ENCODE measurements at regions not wholly inside any gene's neighbourhood (a gene's known extent, or its start where the extent isn't known, plus 50 kb on each side); places are given as distances from the start of the nearest gene placed in this dataset.

- H3K27ac ChIP-seq, result no peak overlapping the region
- DNase-seq (ENCODE audit: low read depth, low spot score), result no peak
Observed at GRCh38 chr10:1961989-1962388, 224.7 kb upstream of the ADARB2 start.

GRCh38 chr10:1960982-1961381 is 223.7 kb upstream of the ADARB2 start:
- H3K27ac ChIP-seq, result no peak overlapping the region
- DNase-seq (ENCODE audit: low read depth, low spot score), result no peak

- no peak overlapping the region for H3K27ac ChIP-seq
- DNase-seq (ENCODE audit: low read depth, low spot score), result no peak
Observed at GRCh38 chr10:1957057-1957456, 219.7 kb upstream of the ADARB2 start.

- H3K27ac ChIP-seq, result no peak overlapping the region
- DNase-seq (ENCODE audit: low read depth, low spot score), result no peak
Observed at GRCh38 chr10:1954300-1954699, 217.0 kb upstream of the ADARB2 start.

GRCh38 chr10:1952126-1953095 is 215.1 kb upstream of the ADARB2 start:
- no peak overlapping the region for H3K27ac ChIP-seq

DNA sequence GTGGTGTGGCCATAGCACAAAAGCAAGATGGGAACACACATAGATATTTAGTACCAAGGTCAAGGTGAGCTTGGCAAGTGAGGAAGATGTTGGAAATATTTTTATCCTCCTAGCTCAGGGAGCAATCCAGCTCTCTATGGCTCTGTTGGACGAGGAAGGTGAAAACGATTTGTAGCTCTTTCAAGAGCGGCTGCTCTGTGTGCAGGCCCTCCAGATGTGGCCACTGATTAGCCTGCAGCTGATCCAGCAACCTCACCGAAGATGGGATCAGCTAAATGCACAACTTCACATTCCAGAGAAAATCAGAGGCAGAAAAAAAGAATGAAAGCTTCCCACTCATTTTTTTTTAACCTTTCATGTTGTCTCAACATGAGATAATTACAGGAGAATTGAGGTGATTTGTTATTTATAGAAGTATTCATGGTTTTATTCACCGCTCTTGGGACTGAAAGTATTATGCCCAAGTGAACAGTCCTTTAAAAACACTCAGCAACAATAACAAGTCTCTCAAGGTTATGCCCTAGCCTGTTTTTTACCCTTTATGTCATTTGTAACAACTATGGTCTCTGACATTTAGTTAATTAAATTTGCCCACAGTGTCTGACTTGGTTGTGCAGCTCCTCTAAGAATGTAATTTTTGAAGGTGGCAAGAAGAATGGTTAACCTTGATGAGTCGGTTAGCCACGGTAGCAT is 213.6 kb upstream of the ADARB2 start:
- no peak overlapping the region for H3K27ac ChIP-seq
- no peak for DNase-seq (ENCODE audit: low read depth, low spot score)

More at GRCh38 chr10:1952126-1953095, 215.1 kb upstream of the ADARB2 start:
- DNase-seq (ENCODE audit: low read depth, low spot score), result no peak

- no peak overlapping the region for H3K27ac ChIP-seq
Observed at GRCh38 chr10:1947464-1948003, 210.2 kb upstream of the ADARB2 start.

DNA sequence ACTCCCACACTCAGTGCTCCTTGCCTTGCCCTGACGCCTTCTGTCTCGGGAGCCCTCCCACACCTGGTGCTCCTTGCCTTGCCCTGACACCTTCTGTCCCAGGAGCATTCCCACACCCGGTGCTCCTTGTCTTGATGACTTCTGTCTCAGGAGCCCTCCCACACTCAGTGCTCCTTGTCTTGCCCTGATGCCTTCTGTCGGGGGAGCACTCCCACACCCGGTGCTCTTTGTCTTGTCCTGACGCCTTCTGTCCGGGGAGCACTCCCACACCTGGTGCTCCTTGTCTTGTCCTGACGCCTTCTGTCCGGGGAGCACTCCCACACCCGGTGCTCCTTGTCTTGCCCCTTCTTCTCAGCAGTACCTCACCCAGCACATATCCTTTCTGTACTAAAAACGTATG is 207.2 kb upstream of the ADARB2 start:
- no peak overlapping the region for H3K27ac ChIP-seq
- no peak for DNase-seq (ENCODE audit: low read depth, low spot score)

More at GRCh38 chr10:1947464-1948003, 210.2 kb upstream of the ADARB2 start:
- DNase-seq (ENCODE audit: low read depth, low spot score), result no peak

DNA sequence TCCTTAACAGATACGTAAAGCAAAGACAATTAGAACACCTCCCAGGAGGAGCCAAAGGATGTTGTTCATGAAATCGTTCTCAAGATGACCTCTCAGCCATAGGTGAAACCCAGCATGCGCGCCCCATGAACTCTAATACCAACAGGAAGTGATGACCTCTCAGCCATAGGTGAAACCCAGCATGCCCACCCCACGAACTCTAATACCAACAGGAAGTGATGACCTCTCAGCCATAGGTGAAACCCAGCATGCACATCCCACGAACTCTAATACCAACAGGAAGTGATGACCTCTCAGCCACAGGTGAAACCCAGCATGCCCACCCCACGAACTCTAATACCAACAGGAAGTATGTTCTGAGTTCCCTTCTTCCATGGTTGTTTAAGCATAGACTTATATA is 205.2 kb upstream of the ADARB2 start:
- DNase-seq (ENCODE audit: low read depth, low spot score), result no peak
- H3K27ac ChIP-seq, result no peak overlapping the region

DNA sequence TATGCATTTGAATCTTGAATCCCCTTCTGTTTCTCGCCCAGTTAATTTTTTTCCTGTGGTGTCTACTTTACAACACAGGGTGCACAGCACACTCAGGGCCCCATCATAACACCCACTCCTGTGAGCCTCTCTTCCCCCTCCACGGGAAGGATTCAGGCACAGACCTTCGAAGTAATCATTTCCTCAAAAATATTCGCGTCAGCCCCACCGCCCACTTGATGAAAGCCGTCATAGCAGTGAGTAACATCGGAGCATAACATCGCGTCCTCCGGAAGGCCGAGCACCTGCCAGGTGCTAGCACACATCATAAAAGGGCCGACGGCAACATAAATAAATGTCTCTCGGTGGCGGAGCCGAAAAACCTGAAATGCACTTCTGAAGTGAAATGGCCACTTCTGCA is 201.7 kb upstream of the ADARB2 start:
- DNase-seq (ENCODE audit: low read depth, low spot score), result no peak
- H3K27ac ChIP-seq, result no peak overlapping the region

DNA sequence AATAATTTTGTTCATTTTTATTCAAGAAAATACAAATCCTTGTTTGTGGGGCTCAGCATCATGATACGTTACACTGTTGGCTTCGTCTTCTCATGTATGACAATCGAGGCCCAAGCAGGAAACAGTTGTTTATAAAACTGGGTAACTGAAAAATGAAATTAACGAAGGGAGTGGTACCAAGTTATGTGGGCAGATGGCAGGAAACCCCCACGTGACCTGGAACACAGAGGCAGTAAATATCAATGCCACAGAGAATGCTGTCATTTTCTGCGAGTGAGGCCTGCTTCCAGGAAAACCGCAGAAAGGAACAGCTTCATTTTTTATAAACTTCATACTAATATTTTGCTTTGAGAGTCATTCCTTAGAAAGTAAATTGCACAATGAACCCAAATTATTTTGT is 201.0 kb upstream of the ADARB2 start:
- no peak for DNase-seq (ENCODE audit: low read depth, low spot score)
- no peak overlapping the region for H3K27ac ChIP-seq

- H3K27ac ChIP-seq, result no peak overlapping the region
- DNase-seq (ENCODE audit: low read depth, low spot score), result no peak
Observed at GRCh38 chr10:1935912-1936311, 198.6 kb upstream of the ADARB2 start.

DNA sequence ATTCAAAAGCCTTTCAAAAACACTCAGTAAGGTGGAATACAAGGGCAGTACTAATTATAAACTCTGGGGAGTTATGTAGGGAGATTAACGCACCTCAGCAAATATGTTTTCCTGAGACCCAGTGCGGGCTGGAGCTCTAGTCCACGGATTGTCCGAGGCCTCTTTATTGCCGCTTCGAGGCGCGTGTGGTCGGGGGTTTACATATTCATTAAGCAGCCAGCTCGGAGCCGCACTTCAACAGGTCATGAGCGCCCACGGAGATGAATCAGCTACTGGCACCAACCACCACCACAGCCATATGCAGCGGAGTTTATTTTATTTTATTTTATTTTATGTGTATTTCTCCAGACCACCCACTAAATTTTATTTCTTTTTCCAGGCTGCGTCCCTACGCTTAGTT is 195.9 kb upstream of the ADARB2 start:
- DNase-seq (ENCODE audit: low read depth, low spot score), result no peak
- H3K27ac ChIP-seq, result no peak overlapping the region

DNA sequence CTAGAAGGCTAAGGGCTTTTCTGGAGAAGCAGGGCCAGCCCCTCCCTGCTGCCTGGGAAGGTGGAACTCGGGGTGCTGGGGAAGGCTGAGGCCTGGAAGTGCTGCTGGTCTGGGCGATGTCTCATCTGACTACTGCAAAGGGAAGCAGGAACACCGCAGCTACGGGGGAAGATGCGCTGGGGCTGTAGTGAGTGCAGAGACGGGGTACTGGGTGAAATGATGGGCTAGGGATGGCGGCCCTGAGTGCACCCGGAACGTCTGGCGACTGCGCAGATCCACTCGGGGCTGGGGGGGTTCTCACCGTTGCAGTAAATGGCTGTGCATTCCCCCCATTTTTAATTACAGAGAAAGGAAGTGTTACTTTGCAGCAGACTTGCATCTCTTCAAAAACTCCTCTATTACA is 195.4 kb upstream of the ADARB2 start:
- DNase-seq (ENCODE audit: low read depth, low spot score), result no peak
- H3K27ac ChIP-seq, result no peak overlapping the region

DNA sequence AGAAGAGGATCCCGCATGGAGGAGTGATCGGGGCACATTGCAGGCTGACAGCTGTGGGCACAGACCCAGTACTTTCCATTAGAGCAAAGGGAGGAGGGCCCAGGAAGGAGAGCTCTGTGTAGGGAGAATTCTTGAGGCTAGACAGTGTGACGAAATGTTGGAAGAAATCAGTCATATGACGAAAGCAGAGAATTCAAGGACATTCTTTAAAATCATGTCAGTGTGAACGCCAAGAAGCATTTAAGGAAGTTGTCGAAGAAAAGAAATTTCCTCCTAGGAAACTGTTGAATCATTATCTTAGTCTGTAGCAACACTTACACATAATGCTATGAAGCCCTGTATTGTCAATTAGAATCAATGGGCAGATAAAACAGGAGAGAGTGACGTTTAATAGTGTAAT is 191.3 kb upstream of the ADARB2 start:
- no peak for DNase-seq (ENCODE audit: low read depth, low spot score)
- H3K27ac ChIP-seq, result no peak overlapping the region

DNA sequence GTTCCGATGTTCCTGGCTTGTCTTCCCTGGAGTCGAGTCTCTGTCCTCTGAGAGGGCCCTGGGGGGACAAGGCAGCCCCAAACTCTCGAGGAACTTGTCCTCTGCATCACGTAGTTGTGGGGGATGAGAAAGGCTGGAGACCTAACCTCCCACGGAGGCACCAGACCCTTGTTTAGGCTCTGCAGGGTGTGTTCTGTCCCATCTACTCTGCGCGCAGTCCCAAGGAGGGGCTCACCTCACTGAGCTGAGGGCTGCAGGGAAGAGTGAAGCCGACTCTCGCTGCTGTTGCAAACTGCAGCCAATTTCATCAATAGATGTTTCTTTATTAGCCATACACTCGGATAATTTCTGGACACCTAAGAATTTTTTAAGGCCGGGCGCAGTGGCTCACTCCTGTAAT is 186.7 kb upstream of the ADARB2 start:
- no peak for DNase-seq (ENCODE audit: low read depth, low spot score)

GRCh38 chr10:1923586-1923985 is 186.3 kb upstream of the ADARB2 start:
- no peak overlapping the region for H3K27ac ChIP-seq
- DNase-seq (ENCODE audit: low read depth, low spot score), result no peak

More for the DNA sequence above, 186.7 kb upstream of the ADARB2 start:
- H3K27ac ChIP-seq, result no peak overlapping the region

DNA sequence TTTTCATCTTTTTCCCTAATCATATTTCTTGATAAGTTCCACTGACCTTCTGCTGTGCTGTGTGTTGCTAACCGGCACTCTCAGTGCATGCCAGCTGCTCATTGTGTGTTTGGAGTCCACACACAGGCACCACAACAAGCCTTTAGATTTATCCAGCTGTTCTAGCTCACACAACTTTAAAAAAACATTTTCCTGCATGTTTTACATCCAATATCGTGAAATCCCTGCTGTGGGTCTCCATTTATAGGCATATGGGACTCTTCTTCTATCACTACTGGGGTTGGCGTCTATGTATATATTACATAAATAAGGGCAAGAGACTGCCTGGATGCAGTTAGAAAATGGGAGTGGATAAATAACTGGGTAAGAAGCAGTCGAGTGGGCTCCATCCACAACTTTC is 183.6 kb upstream of the ADARB2 start:
- H3K27ac ChIP-seq, result no peak overlapping the region
- DNase-seq (ENCODE audit: low read depth, low spot score), result no peak

GRCh38 chr10:1920127-1920526 is 182.8 kb upstream of the ADARB2 start:
- DNase-seq (ENCODE audit: low read depth, low spot score), result no peak
- no peak overlapping the region for H3K27ac ChIP-seq

GRCh38 chr10:1911771-1912170 is 174.4 kb upstream of the ADARB2 start:
- no peak overlapping the region for H3K27ac ChIP-seq
- DNase-seq (ENCODE audit: low read depth, low spot score), result no peak

- no peak for DNase-seq (ENCODE audit: low read depth, low spot score)
- H3K27ac ChIP-seq, result no peak overlapping the region
Observed at GRCh38 chr10:1903982-1904381, 166.7 kb upstream of the ADARB2 start.

Data from epithelial cell of prostate (primary cell).